HEK293 (cell line): ENCODE measurements at regions not wholly inside any gene's neighbourhood (a gene's known extent, or its start where the extent isn't known, plus 50 kb on each side); places are given as distances from the start of the nearest gene placed in this dataset.

ENCODE experiments used
- CTCF ChIA-PET: fragments of 350-600 bp; formaldehyde crosslinking; extraction: SDS; loops from one replicate; lab custom pipeline; 2021; ENCODE audit warnings: antibody characterized with exemption; lab: Yijun Ruan, JAX
- POLR2A ChIA-PET: fragments of 300-600 bp; formaldehyde crosslinking; extraction: SDS; loops from one replicate; lab custom pipeline; 2020; ENCODE audit warnings: antibody characterized with exemption, inconsistent platforms; lab: Yijun Ruan, JAX
- H3K27ac ChIP-seq: fragments of 200-500 bp; sonication (Bioruptor generic); 2 replicates; pipeline ENCODE4 v1.5.1; 2014; ENCODE audit warnings: low read depth, low read length, control low read depth, inconsistent platforms; ENCODE audit errors: extremely low read depth
- H3K36me3 ChIP-seq, 2 experiments: fragments of 200-500 bp in 1 of 2; sonication (Bioruptor generic) in 1 of 2; 1 replicate in 1 of 2; 2 replicates in 1 of 2; pipeline ENCODE4 v1.5.1; 2014 to 2017; ENCODE audit warnings: inconsistent platforms in 2 of 2, low read length in 2 of 2; ENCODE audit not compliant: control insufficient read depth in 2 of 2, insufficient read depth in 1 of 2
- H3K4me1 ChIP-seq: fragments of 200-500 bp; sonication (Bioruptor generic); 2 replicates; pipeline ENCODE4 v1.5.1; 2014; ENCODE audit warnings: mild to moderate bottlenecking, low read length, inconsistent platforms; ENCODE audit not compliant: control insufficient read depth, insufficient read depth
- H3K4me3 ChIP-seq: 2 replicates; pipeline ENCODE4 v1.5.1; 2011; ENCODE audit warnings: low read depth, mild to moderate bottlenecking, control low read depth, low read length, moderate library complexity
- H3K9me3 ChIP-seq: fragments of 200-500 bp; sonication (Bioruptor generic); 2 replicates; pipeline ENCODE4 v1.5.1; 2014; ENCODE audit warnings: low read depth, low read length, inconsistent platforms; ENCODE audit not compliant: control insufficient read depth, insufficient read depth
- FEZF1 ChIP-seq: fragments of 450-650 bp; formaldehyde crosslinking; IDR thresholded peaks from 2 replicates; pipeline ENCODE4 v1.5.1; 2016; ENCODE audit warnings: missing biosample characterization, missing genetic modification characterization
- IKZF3 ChIP-seq: fragments of 450-650 bp; IDR thresholded peaks from 2 replicates; pipeline ENCODE4 v1.5.0; 2018; ENCODE audit warnings: missing biosample characterization, mild to moderate bottlenecking, missing genetic modification characterization, moderate library complexity
- KLF16 ChIP-seq: fragments of 450-650 bp; formaldehyde crosslinking; IDR thresholded peaks from 2 replicates; pipeline ENCODE4 v1.5.1; 2017; ENCODE audit warnings: missing biosample characterization, missing genetic modification characterization
- KLF7 ChIP-seq: fragments of 450-650 bp; formaldehyde crosslinking; IDR thresholded peaks from 2 replicates; pipeline ENCODE4 v1.5.1; 2016; ENCODE audit warnings: missing biosample characterization, missing genetic modification characterization, borderline replicate concordance
- KLF8 ChIP-seq: fragments of 450-650 bp; formaldehyde crosslinking; IDR thresholded peaks from 2 replicates; pipeline ENCODE4 v1.5.1; 2016; ENCODE audit warnings: missing biosample characterization, missing genetic modification characterization
- MEIS1 ChIP-seq: sonication (generic); formaldehyde crosslinking; IDR thresholded peaks from 2 replicates; pipeline ENCODE4 v1.8.1; 2022; ENCODE audit warnings: missing genetic modification reagents, mild to moderate bottlenecking, borderline replicate concordance
- SALL2 ChIP-seq: fragments of 450-650 bp; formaldehyde crosslinking; IDR thresholded peaks from 2 replicates; pipeline ENCODE4 v1.5.0; 2017; ENCODE audit warnings: missing biosample characterization, mild to moderate bottlenecking, missing genetic modification characterization, borderline replicate concordance
- SP3 ChIP-seq: fragments of 450-650 bp; formaldehyde crosslinking; IDR thresholded peaks from 2 replicates; pipeline ENCODE4 v1.5.1; 2016; ENCODE audit warnings: missing biosample characterization, missing genetic modification characterization
- YY1 ChIP-seq: fragments of 450-650 bp; formaldehyde crosslinking; IDR thresholded peaks from 2 replicates; pipeline ENCODE4 v1.5.1; 2018; ENCODE audit warnings: missing biosample characterization, missing genetic modification characterization
- ZFP37 ChIP-seq: fragments of 450-650 bp; formaldehyde crosslinking; IDR thresholded peaks from 2 replicates; pipeline ENCODE4 v1.5.1; 2016; ENCODE audit warnings: missing biosample characterization, missing genetic modification characterization
- ZFP41 ChIP-seq: fragments of 450-650 bp; formaldehyde crosslinking; IDR thresholded peaks from 2 replicates; pipeline ENCODE4 v1.5.1; 2016; ENCODE audit warnings: missing biosample characterization, missing genetic modification characterization, borderline replicate concordance
- ZFP69B ChIP-seq: fragments of 450-650 bp; formaldehyde crosslinking; IDR thresholded peaks from 2 replicates; pipeline ENCODE4 v1.5.1; 2016; ENCODE audit warnings: missing biosample characterization, missing genetic modification characterization
- ZNF140 ChIP-seq: fragments of 450-650 bp; formaldehyde crosslinking; IDR thresholded peaks from 2 replicates; pipeline ENCODE4 v1.5.1; 2016; ENCODE audit warnings: missing biosample characterization, missing genetic modification characterization
- ZNF148 ChIP-seq: fragments of 450-650 bp; formaldehyde crosslinking; IDR thresholded peaks from 2 replicates; pipeline ENCODE4 v1.5.0; 2017; ENCODE audit warnings: missing biosample characterization, missing genetic modification characterization, borderline replicate concordance
- ZNF214 ChIP-seq: fragments of 450-650 bp; formaldehyde crosslinking; IDR thresholded peaks from 2 replicates; pipeline ENCODE4 v1.5.1; 2017; ENCODE audit warnings: missing biosample characterization, mild to moderate bottlenecking, missing genetic modification characterization, borderline replicate concordance
- ZNF24 ChIP-seq: fragments of 450-650 bp; formaldehyde crosslinking; IDR thresholded peaks from 2 replicates; pipeline ENCODE4 v1.5.1; 2016; ENCODE audit warnings: missing biosample characterization, missing genetic modification characterization
- ZNF394 ChIP-seq: fragments of 450-650 bp; formaldehyde crosslinking; IDR thresholded peaks from 2 replicates; pipeline ENCODE4 v1.5.1; 2016; ENCODE audit warnings: missing biosample characterization, missing genetic modification characterization, mild to moderate bottlenecking, moderate library complexity, borderline replicate concordance
- ZNF530 ChIP-seq: fragments of 450-650 bp; formaldehyde crosslinking; IDR thresholded peaks from 2 replicates; pipeline ENCODE4 v1.5.1; 2016; ENCODE audit warnings: low read depth, missing biosample characterization, missing genetic modification characterization
- ZNF548 ChIP-seq: fragments of 450-650 bp; formaldehyde crosslinking; IDR thresholded peaks from 2 replicates; pipeline ENCODE4 v1.5.1; 2016; ENCODE audit warnings: missing biosample characterization, missing genetic modification characterization
- ZNF623 ChIP-seq: fragments of 450-650 bp; formaldehyde crosslinking; IDR thresholded peaks from 2 replicates; pipeline ENCODE4 v1.5.1; 2016; ENCODE audit warnings: missing biosample characterization, missing genetic modification characterization
- ZNF629 ChIP-seq: fragments of 450-650 bp; formaldehyde crosslinking; IDR thresholded peaks from 2 replicates; pipeline ENCODE4 v1.5.1; 2017; ENCODE audit warnings: missing biosample characterization, missing genetic modification characterization
- ZNF658 ChIP-seq: fragments of 450-650 bp; formaldehyde crosslinking; IDR thresholded peaks from 2 replicates; pipeline ENCODE4; 2016; ENCODE audit warnings: missing biosample characterization, missing genetic modification characterization
- ZNF670 ChIP-seq: fragments of 450-650 bp; formaldehyde crosslinking; IDR thresholded peaks from 2 replicates; pipeline ENCODE4 v1.5.1; 2016; ENCODE audit warnings: missing biosample characterization, missing genetic modification characterization, low read depth
- ZNF747 ChIP-seq: fragments of 450-650 bp; formaldehyde crosslinking; IDR thresholded peaks from 2 replicates; pipeline ENCODE4 v1.5.1; 2016; ENCODE audit warnings: missing biosample characterization, missing genetic modification characterization
- ZSCAN30 ChIP-seq: fragments of 450-650 bp; IDR thresholded peaks from 2 replicates; pipeline ENCODE4 v1.5.1; 2018; ENCODE audit warnings: missing biosample characterization, mild to moderate bottlenecking, missing genetic modification characterization, moderate library complexity
- TF ChIP-seq, protein P1 (sequence below): fragments of 450-650 bp; formaldehyde crosslinking; IDR thresholded peaks from 2 replicates; pipeline ENCODE4 v1.5.1; 2016; ENCODE audit warnings: missing biosample characterization, missing genetic modification characterization, borderline replicate concordance
- TF ChIP-seq, protein P2 (sequence below): fragments of 450-650 bp; formaldehyde crosslinking; IDR thresholded peaks from 2 replicates; pipeline ENCODE4 v1.5.1; 2016; ENCODE audit warnings: missing biosample characterization, missing genetic modification characterization

- TF ChIP-seq ZNF629 (tag by site-specific recombination) (no peak), FEZF1 (tag by site-specific recombination) (no peak)
Observed at GRCh38 chr2:185436787-185437372, 301.7 kb upstream of the FSIP2 start (continued).

GRCh38 chr2:185441486-185442005 is 297.1 kb upstream of the FSIP2 start:
- TF ChIP-seq ZSCAN30 (tag by site-specific recombination) (no peak), ZFP69B (tag by site-specific recombination) (no peak), MEIS1 (CRISPR knock-in tag) (no peak), ZNF394 (tag by site-specific recombination) (no peak), IKZF3 (no peak), ZNF24 (no peak), ZNF140 (tag by site-specific recombination) (no peak), KLF8 (tag by site-specific recombination) (no peak), YY1 (tag by site-specific recombination) (no peak), ZFP41 (tag by site-specific recombination) (no peak), ZNF214 (tag by site-specific recombination) (no peak), ZNF658 (no peak), SALL2 (no peak), KLF7 (tag by site-specific recombination) (no peak), ZNF747 (tag by site-specific recombination) (no peak), ZNF548 (tag by site-specific recombination) (no peak), ZNF629 (tag by site-specific recombination) (no peak), ZNF148 (tag by site-specific recombination) (no peak), ZFP37 (tag by site-specific recombination) (no peak)
- TF ChIP-seq, protein P1, sequence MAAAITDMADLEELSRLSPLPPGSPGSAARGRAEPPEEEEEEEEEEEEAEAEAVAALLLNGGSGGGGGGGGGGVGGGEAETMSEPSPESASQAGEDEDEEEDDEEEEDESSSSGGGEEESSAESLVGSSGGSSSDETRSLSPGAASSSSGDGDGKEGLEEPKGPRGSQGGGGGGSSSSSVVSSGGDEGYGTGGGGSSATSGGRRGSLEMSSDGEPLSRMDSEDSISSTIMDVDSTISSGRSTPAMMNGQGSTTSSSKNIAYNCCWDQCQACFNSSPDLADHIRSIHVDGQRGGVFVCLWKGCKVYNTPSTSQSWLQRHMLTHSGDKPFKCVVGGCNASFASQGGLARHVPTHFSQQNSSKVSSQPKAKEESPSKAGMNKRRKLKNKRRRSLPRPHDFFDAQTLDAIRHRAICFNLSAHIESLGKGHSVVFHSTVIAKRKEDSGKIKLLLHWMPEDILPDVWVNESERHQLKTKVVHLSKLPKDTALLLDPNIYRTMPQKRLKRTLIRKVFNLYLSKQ (tag by site-specific recombination) = no peak
- TF ChIP-seq, all 188 proteins: peak for 0

DNA sequence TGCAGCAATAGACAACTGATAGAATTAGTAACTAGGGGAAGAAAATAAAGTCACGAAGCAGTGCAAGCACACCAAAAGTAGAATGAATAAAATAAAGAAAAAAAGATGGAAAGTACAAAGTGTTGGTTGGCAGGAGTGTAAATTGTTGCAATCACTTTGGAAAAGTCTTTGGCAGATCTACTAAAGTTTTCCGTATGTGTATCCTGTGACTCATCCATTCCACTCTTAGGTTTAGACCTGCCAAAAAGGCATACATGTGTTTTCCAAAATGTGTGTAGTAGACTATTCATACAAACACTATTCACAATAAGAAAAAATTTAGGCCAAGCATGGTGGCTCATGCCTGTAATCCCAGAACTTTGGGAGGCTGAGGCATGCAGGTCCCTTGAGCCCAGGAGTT is 282.1 kb upstream of the FSIP2 start:
- H3K27ac ChIP-seq = no peak overlapping the region
- no peaks in the 10 kb centered on the region for H3K9me3 ChIP-seq
- POLR2A ChIA-PET = no interaction called here
- CTCF ChIA-PET = no interaction called here
- TF ChIP-seq KLF16 (no peak), ZNF623 (tag by site-specific recombination) (no peak), ZNF530 (tag by site-specific recombination) (no peak), SP3 (tag by site-specific recombination) (no peak), ZNF670 (tag by site-specific recombination) (no peak)
- TF ChIP-seq, protein P2, sequence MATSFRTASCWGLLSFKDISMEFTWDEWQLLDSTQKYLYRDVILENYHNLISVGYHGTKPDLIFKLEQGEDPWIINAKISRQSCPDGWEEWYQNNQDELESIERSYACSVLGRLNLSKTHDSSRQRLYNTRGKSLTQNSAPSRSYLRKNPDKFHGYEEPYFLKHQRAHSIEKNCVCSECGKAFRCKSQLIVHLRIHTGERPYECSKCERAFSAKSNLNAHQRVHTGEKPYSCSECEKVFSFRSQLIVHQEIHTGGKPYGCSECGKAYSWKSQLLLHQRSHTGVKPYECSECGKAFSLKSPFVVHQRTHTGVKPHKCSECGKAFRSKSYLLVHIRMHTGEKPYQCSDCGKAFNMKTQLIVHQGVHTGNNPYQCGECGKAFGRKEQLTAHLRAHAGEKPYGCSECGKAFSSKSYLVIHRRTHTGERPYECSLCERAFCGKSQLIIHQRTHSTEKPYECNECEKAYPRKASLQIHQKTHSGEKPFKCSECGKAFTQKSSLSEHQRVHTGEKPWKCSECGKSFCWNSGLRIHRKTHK (tag by site-specific recombination) = no peak
- H3K36me3 ChIP-seq = no peaks in the 10 kb centered on the region
- H3K4me3 ChIP-seq = no peak overlapping the region
- H3K4me1 ChIP-seq = no peaks in the 10 kb centered on the region

More at GRCh38 chr2:185441486-185442005, 297.1 kb upstream of the FSIP2 start:
- no peak overlapping the region for H3K27ac ChIP-seq
- H3K9me3 ChIP-seq = no peaks in the 10 kb centered on the region
- no peaks in the 10 kb centered on the region for H3K36me3 ChIP-seq
- ChIA-PET CTCF (no interaction called here), POLR2A (no interaction called here)
- H3K4me3 ChIP-seq = no peak overlapping the region
- H3K4me1 ChIP-seq = no peaks in the 10 kb centered on the region
